ENCODE measurements at regions not wholly inside any gene's neighbourhood (a gene's known extent, or its start where the extent isn't known, plus 50 kb on each side); places are given as distances from the start of the nearest gene placed in this dataset.

DNA sequence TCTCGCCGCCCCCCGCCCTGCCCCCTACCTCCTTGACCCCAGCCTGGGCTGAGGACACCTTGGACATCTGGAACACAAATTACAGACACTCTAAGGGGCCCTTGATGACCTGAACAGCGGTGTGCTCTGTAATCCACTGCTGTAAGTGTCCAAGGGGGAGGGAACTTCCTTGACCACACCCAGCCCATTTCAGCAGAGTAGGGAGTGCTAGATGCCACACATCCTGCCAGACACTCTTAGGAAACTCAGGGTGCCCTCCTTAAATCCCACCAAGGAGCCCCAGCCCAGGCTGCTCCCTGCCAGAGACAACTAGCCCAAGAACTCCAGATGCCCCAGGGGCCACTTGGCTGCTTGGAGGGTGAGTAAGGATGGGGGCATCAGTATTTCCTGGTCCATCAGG, 282.2 kb downstream of the RRAGC start:
- no peaks in the 10 kb centered on the region for H3K9me2 ChIP-seq (ENCODE audit: insufficient read depth)
- no peak overlapping the region for H2AFZ ChIP-seq
- ChIA-PET CTCF (no interaction called here), POLR2A (ENCODE audit: unreplicated experiment) (no interaction called here)
- H3K27ac ChIP-seq: no peak overlapping the region
- intact Hi-C loops (cut with micrococcal nuclease; ENCODE audit: unreplicated experiment): no loop called here
- no peaks in the 10 kb centered on the region for H3K79me2 ChIP-seq (ENCODE audit: low read depth)
- no peaks in the 10 kb centered on the region for H3K36me3 ChIP-seq (ENCODE audit: low read depth)
- H3K4me1 ChIP-seq (replicated peaks; ENCODE audit: insufficient read depth): no peaks in the 10 kb centered on the region
- H3F3A ChIP-seq (ENCODE audit: insufficient read depth, low read depth): no peaks in the 10 kb centered on the region
- no TSS peak for BruUV-seq (replicated peaks)
- no peak overlapping the region for H3K4me3 ChIP-seq
- no peak overlapping the region for H3K4me2 ChIP-seq
- H3K27me3 ChIP-seq (ENCODE audit: insufficient read depth, low read depth): peaks cover 55% of the 10 kb centered on the region
- no peaks in the 10 kb centered on the region for H4K20me1 ChIP-seq (ENCODE audit: insufficient read depth)
- TF ChIP-seq, protein P1, sequence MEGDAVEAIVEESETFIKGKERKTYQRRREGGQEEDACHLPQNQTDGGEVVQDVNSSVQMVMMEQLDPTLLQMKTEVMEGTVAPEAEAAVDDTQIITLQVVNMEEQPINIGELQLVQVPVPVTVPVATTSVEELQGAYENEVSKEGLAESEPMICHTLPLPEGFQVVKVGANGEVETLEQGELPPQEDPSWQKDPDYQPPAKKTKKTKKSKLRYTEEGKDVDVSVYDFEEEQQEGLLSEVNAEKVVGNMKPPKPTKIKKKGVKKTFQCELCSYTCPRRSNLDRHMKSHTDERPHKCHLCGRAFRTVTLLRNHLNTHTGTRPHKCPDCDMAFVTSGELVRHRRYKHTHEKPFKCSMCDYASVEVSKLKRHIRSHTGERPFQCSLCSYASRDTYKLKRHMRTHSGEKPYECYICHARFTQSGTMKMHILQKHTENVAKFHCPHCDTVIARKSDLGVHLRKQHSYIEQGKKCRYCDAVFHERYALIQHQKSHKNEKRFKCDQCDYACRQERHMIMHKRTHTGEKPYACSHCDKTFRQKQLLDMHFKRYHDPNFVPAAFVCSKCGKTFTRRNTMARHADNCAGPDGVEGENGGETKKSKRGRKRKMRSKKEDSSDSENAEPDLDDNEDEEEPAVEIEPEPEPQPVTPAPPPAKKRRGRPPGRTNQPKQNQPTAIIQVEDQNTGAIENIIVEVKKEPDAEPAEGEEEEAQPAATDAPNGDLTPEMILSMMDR (conservative IDR thresholded peaks at IDR 0.05): no peak
- no peak for TF ChIP-seq EZH2 (IDR thresholded peaks at IDR 0.05; ENCODE audit: low read depth)
- DNase-seq: no peak
- no peaks in the 10 kb centered on the region for H3K9me3 ChIP-seq (ENCODE audit: insufficient read depth, low read depth)

DNA sequence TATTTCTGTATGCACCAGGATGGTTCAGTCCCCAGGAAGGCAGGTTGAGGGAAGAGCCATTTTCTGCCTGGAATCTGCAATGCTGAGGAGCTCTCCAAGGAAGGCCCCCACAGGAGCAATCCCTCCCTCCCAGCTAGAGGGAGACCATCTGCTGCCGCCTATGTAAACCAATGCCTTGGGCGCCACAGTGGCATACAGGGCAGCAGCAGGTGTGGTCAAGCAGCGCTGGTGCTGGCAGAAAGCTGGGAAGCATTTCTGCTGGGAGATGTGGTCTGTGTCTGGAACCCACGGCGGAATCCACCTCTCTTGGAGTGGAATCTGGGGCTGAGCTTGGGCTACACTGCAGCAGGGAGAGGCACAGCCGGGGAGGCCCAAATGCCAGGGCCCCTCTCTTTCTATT, 283.3 kb downstream of the RRAGC start:
- no TSS peak for BruUV-seq (replicated peaks)
- no peaks in the 10 kb centered on the region for H3K4me1 ChIP-seq (replicated peaks; ENCODE audit: insufficient read depth)
- DNase-seq: no peak
- H3K27me3 ChIP-seq (ENCODE audit: insufficient read depth, low read depth): peaks cover 59% of the 10 kb centered on the region
- ChIA-PET CTCF (no interaction called here), POLR2A (ENCODE audit: unreplicated experiment) (no interaction called here)
- no peaks in the 10 kb centered on the region for H3F3A ChIP-seq (ENCODE audit: insufficient read depth, low read depth)
- intact Hi-C loops (cut with micrococcal nuclease; ENCODE audit: unreplicated experiment): no loop called here
- no peak for TF ChIP-seq EZH2 (IDR thresholded peaks at IDR 0.05; ENCODE audit: low read depth)
- TF ChIP-seq, protein P1 (conservative IDR thresholded peaks at IDR 0.05): no peak
- H3K9me2 ChIP-seq (ENCODE audit: insufficient read depth): no peaks in the 10 kb centered on the region
- H3K36me3 ChIP-seq (ENCODE audit: low read depth): no peaks in the 10 kb centered on the region
- no peak overlapping the region for H3K4me2 ChIP-seq
- H3K4me3 ChIP-seq: no peak overlapping the region
- H2AFZ ChIP-seq: no peak overlapping the region
- H3K27ac ChIP-seq: no peak overlapping the region
- no peaks in the 10 kb centered on the region for H3K9me3 ChIP-seq (ENCODE audit: insufficient read depth, low read depth)
- H3K79me2 ChIP-seq (ENCODE audit: low read depth): no peaks in the 10 kb centered on the region
- H4K20me1 ChIP-seq (ENCODE audit: insufficient read depth): no peaks in the 10 kb centered on the region

DNA sequence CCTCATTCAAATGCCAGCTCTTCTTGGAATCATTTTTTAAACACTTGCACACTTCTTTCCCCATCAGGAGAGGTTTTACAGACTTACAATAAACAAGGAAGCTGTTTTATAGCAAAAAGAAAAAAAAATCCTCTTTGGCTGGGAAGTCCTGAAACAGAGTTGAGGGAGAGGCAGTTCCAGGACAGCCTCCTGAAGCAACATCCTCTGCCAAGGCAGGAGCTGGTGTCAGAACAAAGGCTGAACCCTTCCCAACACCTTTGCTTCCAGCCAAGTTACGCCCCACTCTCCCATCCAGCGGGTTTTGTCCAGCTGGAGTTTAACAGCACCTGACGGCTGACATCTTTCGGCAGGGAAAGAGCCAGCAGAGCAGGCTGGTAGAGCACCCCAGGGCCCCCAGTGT, 287.8 kb downstream of the RRAGC start:
- CTCF ChIA-PET: no interaction called here
- Histone ChIP-seq H3K27me3 (ENCODE audit: insufficient read depth, low read depth) (peaks cover 77% of the 10 kb centered on the region), H3F3A (ENCODE audit: insufficient read depth, low read depth) (no peaks in the 10 kb centered on the region), H2AFZ (no peak overlapping the region), H3K79me2 (ENCODE audit: low read depth) (no peaks in the 10 kb centered on the region), H3K27ac (no peak overlapping the region), H3K36me3 (ENCODE audit: low read depth) (no peaks in the 10 kb centered on the region), H3K4me1 (replicated peaks; ENCODE audit: insufficient read depth) (no peaks in the 10 kb centered on the region), H4K20me1 (ENCODE audit: insufficient read depth) (no peaks in the 10 kb centered on the region), H3K4me2 (no peak overlapping the region), H3K4me3 (no peak overlapping the region), H3K9me3 (ENCODE audit: insufficient read depth, low read depth) (no peaks in the 10 kb centered on the region), H3K9me2 (ENCODE audit: insufficient read depth) (no peaks in the 10 kb centered on the region)
- intact Hi-C loops (cut with micrococcal nuclease; ENCODE audit: unreplicated experiment): no loop called here
- TF ChIP-seq, protein P1 (conservative IDR thresholded peaks at IDR 0.05): no peak
- BruUV-seq (replicated peaks): no TSS peak
- DNase-seq: no peak
- POLR2A ChIA-PET (ENCODE audit: unreplicated experiment): no interaction called here

Measured in PC-9 (cell line).